CD14-positive monocyte (primary cell): ENCODE measurements at regions not wholly inside any gene's neighbourhood (a gene's known extent, or its start where the extent isn't known, plus 50 kb on each side); places are given as distances from the start of the nearest gene placed in this dataset.

Source experiments
- DNase-seq, 3 donors: peaks; one replicate each; pipeline ENCODE4 v3.0.0-alpha.2; 2011 to 2022
- H2AFZ ChIP-seq: 2 replicates; pipeline ENCODE4 v1.6.0; 2012; ENCODE audit warnings: mild to moderate bottlenecking, low read depth, low read length, inconsistent platforms; ENCODE audit not compliant: insufficient read depth, poor library complexity, severe bottlenecking
- H3K27ac ChIP-seq, 2 donors: 1 replicate in 1 of 2; 2 replicates in 1 of 2; pipeline ENCODE4 v1.5.1; 2012 to 2013; ENCODE audit warnings: low read length in 2 of 2, control low read depth in 1 of 2, inconsistent platforms in 1 of 2, low read depth in 1 of 2, mild to moderate bottlenecking in 1 of 2
- H3K27me3 ChIP-seq, 2 donors: one replicate each; pipeline versions ENCODE4 v1.6.0 to v1.6.1; 2011 to 2013; ENCODE audit warnings: low read length in 2 of 2; ENCODE audit not compliant: control insufficient read depth in 2 of 2, insufficient read depth in 2 of 2
- H3K36me3 ChIP-seq, 2 donors: replicated peaks in 1 of 2; 1 replicate in 1 of 2; 2 replicates in 1 of 2; pipeline versions ENCODE4 v1.5.1 to v1.6.1; 2012 to 2013; ENCODE audit warnings: low read length in 2 of 2, control low read depth in 1 of 2, inconsistent platforms in 1 of 2, mild to moderate bottlenecking in 1 of 2; ENCODE audit not compliant: insufficient read depth in 2 of 2, control insufficient read depth in 1 of 2
- H3K4me1 ChIP-seq, 2 donors: 1 replicate in 1 of 2; 2 replicates in 1 of 2; pipeline versions ENCODE4 v1.5.1 to v1.6.1; 2012 to 2013; ENCODE audit warnings: low read length in 2 of 2, control low read depth in 1 of 2, inconsistent platforms in 1 of 2, mild to moderate bottlenecking in 1 of 2, moderate library complexity in 1 of 2; ENCODE audit not compliant: insufficient read depth in 2 of 2, control insufficient read depth in 1 of 2
- H3K4me2 ChIP-seq: replicated peaks from 2 replicates; pipeline ENCODE3; 2012; ENCODE audit warnings: low read length, moderate library complexity, mild to moderate bottlenecking; ENCODE audit not compliant: poor library complexity, severe bottlenecking; ENCODE audit errors: extremely low read depth
- H3K4me3 ChIP-seq, 3 experiments: fragments of 200-600 bp in 1 of 3; sonication (generic) in 1 of 3; replicated peaks in 1 of 3; 1 replicate in 2 of 3; 2 replicates in 1 of 3; pipeline ENCODE4 v1.5.1; 2011 to 2013; ENCODE audit warnings: low read length in 3 of 3, mild to moderate bottlenecking in 3 of 3, control low read depth in 2 of 3, low read depth in 2 of 3, inconsistent platforms in 1 of 3, moderate library complexity in 1 of 3
- H3K79me2 ChIP-seq: 2 replicates; pipeline ENCODE4 v1.6.0; 2012; ENCODE audit warnings: mild to moderate bottlenecking, control low read depth, inconsistent platforms, low read length, moderate library complexity; ENCODE audit not compliant: insufficient read depth
- H3K9ac ChIP-seq: 2 replicates; pipeline ENCODE4 v1.6.0; 2017; ENCODE audit warnings: low read length, mild to moderate bottlenecking; ENCODE audit not compliant: insufficient read depth, poor library complexity, severe bottlenecking
- H3K9me3 ChIP-seq, 2 donors: replicated peaks in 1 of 2; 1 replicate in 1 of 2; 2 replicates in 1 of 2; pipeline versions ENCODE4 v1.5.1 to v1.6.1; 2012 to 2013; ENCODE audit warnings: low read length in 2 of 2, control low read depth in 1 of 2; ENCODE audit not compliant: control insufficient read depth in 1 of 2, insufficient read depth in 1 of 2
- H4K20me1 ChIP-seq: 2 replicates; pipeline ENCODE4 v1.6.0; 2012; ENCODE audit warnings: mild to moderate bottlenecking, low read length, control low read depth, moderate library complexity; ENCODE audit not compliant: insufficient read depth
- H3K27ac Mint-ChIP-seq, 7 donors: one replicate each; pipeline ENCODE4 v1.8.0; 2020; ENCODE audit warnings: mild to moderate bottlenecking in 7 of 7, mixed read lengths in 7 of 7, moderate library complexity in 6 of 7, inconsistent platforms in 2 of 7
- H3K27me3 Mint-ChIP-seq, 3 donors: one replicate each; pipeline ENCODE4 v1.8.0; 2021 to 2022; ENCODE audit warnings: low read depth in 3 of 3, mild to moderate bottlenecking in 3 of 3, mixed read lengths in 3 of 3, moderate library complexity in 3 of 3, inconsistent platforms in 1 of 3
- H3K36me3 Mint-ChIP-seq, 2 donors: one replicate each; pipeline ENCODE4 v1.8.0; 2020; ENCODE audit warnings: mixed read lengths in 2 of 2, inconsistent platforms in 1 of 2, mild to moderate bottlenecking in 1 of 2
- H3K4me1 Mint-ChIP-seq: one replicate; pipeline ENCODE4 v1.8.0; 2020; ENCODE audit warnings: mild to moderate bottlenecking, mixed read lengths
- H3K4me3 Mint-ChIP-seq, 2 donors: one replicate each; pipeline ENCODE4 v1.8.0; 2020; ENCODE audit warnings: mild to moderate bottlenecking in 2 of 2, mixed read lengths in 2 of 2, moderate library complexity in 1 of 2
- H3K9me3 Mint-ChIP-seq, 7 donors: one replicate each; pipeline ENCODE4 v1.8.0; 2020 to 2022; ENCODE audit warnings: mixed read lengths in 7 of 7, mild to moderate bottlenecking in 6 of 7, moderate library complexity in 6 of 7, inconsistent platforms in 2 of 7
- CTCF ChIP-seq: fragments of 200-600 bp; IDR thresholded peaks from one replicate; pipeline ENCODE4 v1.8.0; 2022; ENCODE audit warnings: antibody characterized with exemption, mild to moderate bottlenecking
- WGBS: methylation state at CpG from one replicate; pipeline ENCODE4 v1.1.5; 2013; ENCODE audit warnings: missing lambda C conversion rate; ENCODE audit not compliant: insufficient coverage; 5-methylcytosine and 5-hydroxymethylcytosine counted together
- intact Hi-C, 2 donors: fragments of 100-400 bp; cut with micrococcal nuclease; formaldehyde crosslinking; loops; one replicate each; pipeline versions ENCODE4 v1.15.0 to v1.15.1; 2023

- no peak for DNase-seq
- WGBS = 100% methylated on average over 1 of the region's 1 CpG
- Histone ChIP-seq H3K36me3 (no peaks in the 10 kb centered on the region), H3K27ac (no peak overlapping the region), H3K9ac (no peak overlapping the region), H3K79me2 (no peaks in the 10 kb centered on the region), H3K4me3 (no peak overlapping the region), H3K9me3 (peaks cover 0 to 15% of the 10 kb centered on the region in 2 donors), H3K4me2 (no peak overlapping the region), H2AFZ (no peak overlapping the region), H3K4me1 (no peaks in the 10 kb centered on the region), H4K20me1 (no peaks in the 10 kb centered on the region), H3K27me3 (no peaks in the 10 kb centered on the region)
- Mint-ChIP-seq H3K4me1 (no peaks in the 10 kb centered on the region), H3K36me3 (no peaks in the 10 kb centered on the region), H3K27me3 (peaks cover 0 to 1% (median 0%) of the 10 kb centered on the region in 3 donors), H3K27ac (no peak overlapping the region), H3K9me3 (peaks cover 8 to 24% (median 14%) of the 10 kb centered on the region in 7 donors), H3K4me3 (no peak overlapping the region)
- intact Hi-C loops = no loop called here
- no peak for TF ChIP-seq CTCF
These were observed 324.8 kb downstream of the PRELID2 start for GRCh38 chr5:145510324-145510723.

- H3K4me3 ChIP-seq = no peak overlapping the region
- Mint-ChIP-seq H3K27ac (no peak overlapping the region), H3K4me3 (no peak overlapping the region), H3K27me3 (no peaks in the 10 kb centered on the region), H3K9me3 (peaks cover 8 to 20% (median 10%) of the 10 kb centered on the region in 7 donors), H3K36me3 (no peaks in the 10 kb centered on the region), H3K4me1 (no peaks in the 10 kb centered on the region)
- H3K4me1 ChIP-seq = no peaks in the 10 kb centered on the region
- H3K9me3 ChIP-seq = peaks cover 0 to 15% of the 10 kb centered on the region in 2 donors
- H4K20me1 ChIP-seq = no peaks in the 10 kb centered on the region
- no peak for TF ChIP-seq CTCF
- intact Hi-C loops = no loop called here
- no peak for DNase-seq
- WGBS = 83% methylated on average over 1 of the region's 2 CpGs
- H3K27ac ChIP-seq = no peak overlapping the region
- no peaks in the 10 kb centered on the region for H3K36me3 ChIP-seq
- no peak overlapping the region for H2AFZ ChIP-seq
- H3K27me3 ChIP-seq = no peaks in the 10 kb centered on the region
- H3K4me2 ChIP-seq = no peak overlapping the region
- H3K9ac ChIP-seq = no peak overlapping the region
- no peaks in the 10 kb centered on the region for H3K79me2 ChIP-seq
These were observed 325.6 kb downstream of the PRELID2 start for GRCh38 chr5:145509336-145510136.
